ENCODE measurements at regions not wholly inside any gene's neighbourhood (a gene's known extent, or its start where the extent isn't known, plus 50 kb on each side); places are given as distances from the start of the nearest gene placed in this dataset.

DNA sequence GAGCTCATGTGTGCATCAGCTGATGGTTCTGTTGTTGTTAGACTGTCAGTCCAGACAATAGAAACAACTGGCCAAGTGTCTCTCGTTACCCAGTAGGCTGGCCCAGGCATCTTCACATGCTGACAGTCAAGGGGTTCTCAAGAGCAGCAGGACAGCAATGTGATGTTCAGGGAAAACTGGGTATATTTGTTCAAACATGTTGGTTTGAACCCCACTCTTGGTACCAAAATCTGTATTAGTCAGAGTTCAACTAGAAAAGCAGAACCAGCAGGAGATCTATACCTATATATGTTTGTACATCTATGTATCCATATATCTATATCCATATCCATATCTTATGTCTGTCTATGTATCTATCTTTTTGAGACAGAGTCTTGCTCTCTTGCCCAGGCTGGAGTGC, 108.1 kb downstream of the LRRC70 start:
- ATAC-seq (ENCODE audit: low read depth) = no peak
- no CpG with 5 or more reads among the region's 1 CpG for WGBS, 2 experiments (ENCODE audit: extremely low coverage in 2 of 2, insufficient read length in 1 of 2)
- no TSS peak for BruUV-seq (replicated peaks)
- Histone ChIP-seq H2BK120ac (ENCODE audit: low read depth, low read length) (no peak overlapping the region), H2BK5ac (ENCODE audit: low read depth, low read length, poor library complexity, severe bottlenecking) (no peak overlapping the region), H3K4ac (ENCODE audit: low read depth, low read length) (no peak overlapping the region), H3K4me1 (ENCODE audit: control insufficient read depth, insufficient read depth, low read length) (no peaks in the 10 kb centered on the region), H2BK15ac (ENCODE audit: low read depth, low read length) (no peak overlapping the region), H3K9me1 (ENCODE audit: insufficient read depth, low read length) (no peaks in the 10 kb centered on the region), H2BK20ac (ENCODE audit: low read depth, low read length) (no peak overlapping the region), H4K8ac (ENCODE audit: low read depth in 2 of 2, low read length in 2 of 2) (no peak overlapping the region), H3K36me3 (ENCODE audit: control insufficient read depth, insufficient read depth, low read length) (no peaks in the 10 kb centered on the region), H3K4me3 (ENCODE audit: insufficient read depth, low read depth, low read length) (no peak overlapping the region), H2AK5ac (ENCODE audit: low read depth, low read length) (no peak overlapping the region), H3K56ac (ENCODE audit: extremely low read depth, insufficient read depth, low read length) (no peak overlapping the region), H4K91ac (ENCODE audit: insufficient read depth, low read depth, low read length) (no peak overlapping the region), H3K27ac (ENCODE audit: insufficient read depth, low read length) (no peak overlapping the region), H3K9me3 (ENCODE audit: control insufficient read depth, insufficient read depth, low read length) (no peaks in the 10 kb centered on the region), H4K5ac (ENCODE audit: low read depth, low read length) (no peak overlapping the region), H3K18ac (ENCODE audit: low read depth, low read length) (no peak overlapping the region), H3K4me2 (ENCODE audit: low read depth, low read length) (no peak overlapping the region), H3K9ac (ENCODE audit: low read depth, low read length) (no peak overlapping the region), H3K14ac (replicated peaks; ENCODE audit: low read depth, low read length) (no peak overlapping the region), H2AFZ (replicated peaks; ENCODE audit: low read length, poor library complexity) (no peak overlapping the region), H2AK9ac (replicated peaks; ENCODE audit: low read depth, low read length, poor library complexity) (no peak overlapping the region), H4K20me1 (ENCODE audit: insufficient read depth, low read length) (no peaks in the 10 kb centered on the region), H3K79me1 (ENCODE audit: low read depth in 1 of 2, low read length in 2 of 2) (no peaks in the 10 kb centered on the region), H3K27me3 (ENCODE audit: control insufficient read depth, insufficient read depth, low read length) (no peaks in the 10 kb centered on the region), H3K23ac (ENCODE audit: low read depth, low read length) (no peak overlapping the region)
- DNase-seq = no peak
- TF ChIP-seq, protein P1, sequence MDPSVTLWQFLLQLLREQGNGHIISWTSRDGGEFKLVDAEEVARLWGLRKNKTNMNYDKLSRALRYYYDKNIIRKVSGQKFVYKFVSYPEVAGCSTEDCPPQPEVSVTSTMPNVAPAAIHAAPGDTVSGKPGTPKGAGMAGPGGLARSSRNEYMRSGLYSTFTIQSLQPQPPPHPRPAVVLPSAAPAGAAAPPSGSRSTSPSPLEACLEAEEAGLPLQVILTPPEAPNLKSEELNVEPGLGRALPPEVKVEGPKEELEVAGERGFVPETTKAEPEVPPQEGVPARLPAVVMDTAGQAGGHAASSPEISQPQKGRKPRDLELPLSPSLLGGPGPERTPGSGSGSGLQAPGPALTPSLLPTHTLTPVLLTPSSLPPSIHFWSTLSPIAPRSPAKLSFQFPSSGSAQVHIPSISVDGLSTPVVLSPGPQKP (IDR thresholded peaks at IDR 0.05; ENCODE audit: borderline replicate concordance, low read depth, low read length) = no peak
- TF ChIP-seq SMC3 (IDR thresholded peaks at IDR 0.05; ENCODE audit: low read depth, low read length) (no peak), NFE2L2 (IDR thresholded peaks at IDR 0.05; ENCODE audit: low read depth, low read length) (no peak), RFX5 (IDR thresholded peaks at IDR 0.05; ENCODE audit: low read depth, low read length) (no peak)
- dilution Hi-C loops (cut with HindIII; ENCODE audit: low sequenced_read_pairs, unreplicated experiment) = no loop called here
- CTCF ChIA-PET = no interaction called here
- intact Hi-C loops (cut with micrococcal nuclease) = no loop called here
- POLR2A ChIA-PET (ENCODE audit: unreplicated experiment) = no interaction called here
- in situ Hi-C loops (cut with MboI; ENCODE audit: low sequenced_read_pairs) = no loop called here

All from IMR-90 (cell line).